HepG2 (cell line): ENCODE measurements at regions not wholly inside any gene's neighbourhood (a gene's known extent, or its start where the extent isn't known, plus 50 kb on each side); places are given as distances from the start of the nearest gene placed in this dataset.

Source experiments
- SRF ChIP-seq: IDR thresholded peaks from 2 replicates; pipeline ENCODE4 v1.6.1; 2011; ENCODE audit warnings: mild to moderate bottlenecking, low read depth, low read length, moderate library complexity
- TBP ChIP-seq: sonication (generic); formaldehyde crosslinking; IDR thresholded peaks from 2 replicates; pipeline ENCODE4 v1.5.0; 2020; ENCODE audit warnings: missing genetic modification reagents
- ZNF747 ChIP-seq: sonication (generic); formaldehyde crosslinking; IDR thresholded peaks from 2 replicates; pipeline ENCODE4 v1.8.1; 2023; ENCODE audit warnings: missing genetic modification reagents, mild to moderate bottlenecking, borderline replicate concordance
- ZSCAN5A ChIP-seq: sonication (generic); formaldehyde crosslinking; IDR thresholded peaks from 2 replicates; pipeline ENCODE4 v1.8.0; 2022; ENCODE audit warnings: mild to moderate bottlenecking, missing genetic modification reagents, borderline replicate concordance
- TF ChIP-seq, protein P1 (sequence below): sonication (generic); formaldehyde crosslinking; IDR thresholded peaks from 2 replicates; pipeline ENCODE4 v1.4.0; 2020; ENCODE audit warnings: missing genetic modification reagents
- TF ChIP-seq, protein P2 (sequence below): sonication (generic); formaldehyde crosslinking; IDR thresholded peaks from 2 replicates; pipeline ENCODE4 v1.5.1; 2020; ENCODE audit warnings: mild to moderate bottlenecking, missing genetic modification reagents, borderline replicate concordance
- TF ChIP-seq, protein P3 (sequence below): sonication (generic); formaldehyde crosslinking; IDR thresholded peaks from 2 replicates; pipeline ENCODE4 v1.4.0; 2020; ENCODE audit warnings: missing genetic modification reagents, borderline replicate concordance

GRCh38 chr2:35292199-35292598, 1063.4 kb upstream of the CRIM1 start (continued):
- TF ChIP-seq, protein P1, sequence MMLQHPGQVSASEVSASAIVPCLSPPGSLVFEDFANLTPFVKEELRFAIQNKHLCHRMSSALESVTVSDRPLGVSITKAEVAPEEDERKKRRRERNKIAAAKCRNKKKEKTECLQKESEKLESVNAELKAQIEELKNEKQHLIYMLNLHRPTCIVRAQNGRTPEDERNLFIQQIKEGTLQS (CRISPR knock-in tag) = no peak
- no peak for TF ChIP-seq SRF
- no peak for TF ChIP-seq ZSCAN5A (CRISPR knock-in tag)
- TF ChIP-seq, protein P2, sequence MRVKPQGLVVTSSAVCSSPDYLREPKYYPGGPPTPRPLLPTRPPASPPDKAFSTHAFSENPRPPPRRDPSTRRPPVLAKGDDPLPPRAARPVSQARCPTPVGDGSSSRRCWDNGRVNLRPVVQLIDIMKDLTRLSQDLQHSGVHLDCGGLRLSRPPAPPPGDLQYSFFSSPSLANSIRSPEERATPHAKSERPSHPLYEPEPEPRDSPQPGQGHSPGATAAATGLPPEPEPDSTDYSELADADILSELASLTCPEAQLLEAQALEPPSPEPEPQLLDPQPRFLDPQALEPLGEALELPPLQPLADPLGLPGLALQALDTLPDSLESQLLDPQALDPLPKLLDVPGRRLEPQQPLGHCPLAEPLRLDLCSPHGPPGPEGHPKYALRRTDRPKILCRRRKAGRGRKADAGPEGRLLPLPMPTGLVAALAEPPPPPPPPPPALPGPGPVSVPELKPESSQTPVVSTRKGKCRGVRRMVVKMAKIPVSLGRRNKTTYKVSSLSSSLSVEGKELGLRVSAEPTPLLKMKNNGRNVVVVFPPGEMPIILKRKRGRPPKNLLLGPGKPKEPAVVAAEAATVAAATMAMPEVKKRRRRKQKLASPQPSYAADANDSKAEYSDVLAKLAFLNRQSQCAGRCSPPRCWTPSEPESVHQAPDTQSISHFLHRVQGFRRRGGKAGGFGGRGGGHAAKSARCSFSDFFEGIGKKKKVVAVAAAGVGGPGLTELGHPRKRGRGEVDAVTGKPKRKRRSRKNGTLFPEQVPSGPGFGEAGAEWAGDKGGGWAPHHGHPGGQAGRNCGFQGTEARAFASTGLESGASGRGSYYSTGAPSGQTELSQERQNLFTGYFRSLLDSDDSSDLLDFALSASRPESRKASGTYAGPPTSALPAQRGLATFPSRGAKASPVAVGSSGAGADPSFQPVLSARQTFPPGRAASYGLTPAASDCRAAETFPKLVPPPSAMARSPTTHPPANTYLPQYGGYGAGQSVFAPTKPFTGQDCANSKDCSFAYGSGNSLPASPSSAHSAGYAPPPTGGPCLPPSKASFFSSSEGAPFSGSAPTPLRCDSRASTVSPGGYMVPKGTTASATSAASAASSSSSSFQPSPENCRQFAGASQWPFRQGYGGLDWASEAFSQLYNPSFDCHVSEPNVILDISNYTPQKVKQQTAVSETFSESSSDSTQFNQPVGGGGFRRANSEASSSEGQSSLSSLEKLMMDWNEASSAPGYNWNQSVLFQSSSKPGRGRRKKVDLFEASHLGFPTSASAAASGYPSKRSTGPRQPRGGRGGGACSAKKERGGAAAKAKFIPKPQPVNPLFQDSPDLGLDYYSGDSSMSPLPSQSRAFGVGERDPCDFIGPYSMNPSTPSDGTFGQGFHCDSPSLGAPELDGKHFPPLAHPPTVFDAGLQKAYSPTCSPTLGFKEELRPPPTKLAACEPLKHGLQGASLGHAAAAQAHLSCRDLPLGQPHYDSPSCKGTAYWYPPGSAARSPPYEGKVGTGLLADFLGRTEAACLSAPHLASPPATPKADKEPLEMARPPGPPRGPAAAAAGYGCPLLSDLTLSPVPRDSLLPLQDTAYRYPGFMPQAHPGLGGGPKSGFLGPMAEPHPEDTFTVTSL (CRISPR knock-in tag) = no peak
- TF ChIP-seq, protein P3, sequence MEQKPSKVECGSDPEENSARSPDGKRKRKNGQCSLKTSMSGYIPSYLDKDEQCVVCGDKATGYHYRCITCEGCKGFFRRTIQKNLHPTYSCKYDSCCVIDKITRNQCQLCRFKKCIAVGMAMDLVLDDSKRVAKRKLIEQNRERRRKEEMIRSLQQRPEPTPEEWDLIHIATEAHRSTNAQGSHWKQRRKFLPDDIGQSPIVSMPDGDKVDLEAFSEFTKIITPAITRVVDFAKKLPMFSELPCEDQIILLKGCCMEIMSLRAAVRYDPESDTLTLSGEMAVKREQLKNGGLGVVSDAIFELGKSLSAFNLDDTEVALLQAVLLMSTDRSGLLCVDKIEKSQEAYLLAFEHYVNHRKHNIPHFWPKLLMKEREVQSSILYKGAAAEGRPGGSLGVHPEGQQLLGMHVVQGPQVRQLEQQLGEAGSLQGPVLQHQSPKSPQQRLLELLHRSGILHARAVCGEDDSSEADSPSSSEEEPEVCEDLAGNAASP (CRISPR knock-in tag) = no peak
- TF ChIP-seq ZNF747 = no peak
- no peak for TF ChIP-seq TBP (CRISPR knock-in tag)
